ENCODE measurements at regions not wholly inside any gene's neighbourhood (a gene's known extent, or its start where the extent isn't known, plus 50 kb on each side); places are given as distances from the start of the nearest gene placed in this dataset.

- ATAC-seq (ENCODE audit: low FRiP score): no peak
- DNase-seq (ENCODE audit: low spot score): no peak
- no peak for TF ChIP-seq CTCF (IDR thresholded peaks at IDR 0.05)
Measured at GRCh38 chr7:32163896-32164295, 93.7 kb upstream of the PDE1C start.

DNA sequence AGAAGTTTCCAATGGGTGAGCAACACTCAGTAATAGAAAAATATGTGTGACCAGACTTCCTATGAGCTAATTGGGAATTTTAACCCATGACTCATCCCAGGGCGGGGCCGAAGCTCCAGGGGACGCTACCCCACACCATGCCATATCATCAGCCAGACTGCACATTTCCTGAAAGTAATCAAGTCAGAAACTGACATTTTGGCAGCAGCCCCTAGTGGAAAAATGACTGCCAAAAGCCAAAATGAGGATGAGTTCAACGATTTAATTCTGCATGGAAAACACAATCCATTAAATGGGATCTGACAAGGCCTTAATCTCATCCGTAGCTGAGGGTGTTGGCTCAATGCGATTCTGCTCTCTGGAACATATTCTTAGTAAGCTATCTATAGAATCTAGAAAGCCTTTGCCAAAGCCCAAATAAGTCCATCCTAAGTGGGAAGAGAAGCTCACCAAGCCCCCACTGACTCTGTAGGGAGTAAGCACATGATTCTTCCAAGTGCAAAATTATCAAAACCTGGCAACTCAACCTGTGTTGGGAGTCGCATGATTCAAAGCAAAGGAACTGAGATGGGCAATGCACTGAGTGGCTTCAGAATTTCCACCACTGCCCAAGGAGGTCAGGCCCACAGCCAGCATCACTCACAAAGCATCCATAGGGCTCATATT, 93.1 kb upstream of the PDE1C start:
- DNase-seq (ENCODE audit: low spot score) (peak; percentile 40), ATAC-seq (ENCODE audit: low FRiP score) (peak; percentile 91)
- no peak for TF ChIP-seq CTCF (IDR thresholded peaks at IDR 0.05)

- DNase-seq (ENCODE audit: low spot score): no peak
- TF ChIP-seq CTCF (IDR thresholded peaks at IDR 0.05): no peak
- peak; percentile 39 for ATAC-seq (ENCODE audit: low FRiP score)
Measured at GRCh38 chr7:32161708-32162107, 91.5 kb upstream of the PDE1C start.

DNA sequence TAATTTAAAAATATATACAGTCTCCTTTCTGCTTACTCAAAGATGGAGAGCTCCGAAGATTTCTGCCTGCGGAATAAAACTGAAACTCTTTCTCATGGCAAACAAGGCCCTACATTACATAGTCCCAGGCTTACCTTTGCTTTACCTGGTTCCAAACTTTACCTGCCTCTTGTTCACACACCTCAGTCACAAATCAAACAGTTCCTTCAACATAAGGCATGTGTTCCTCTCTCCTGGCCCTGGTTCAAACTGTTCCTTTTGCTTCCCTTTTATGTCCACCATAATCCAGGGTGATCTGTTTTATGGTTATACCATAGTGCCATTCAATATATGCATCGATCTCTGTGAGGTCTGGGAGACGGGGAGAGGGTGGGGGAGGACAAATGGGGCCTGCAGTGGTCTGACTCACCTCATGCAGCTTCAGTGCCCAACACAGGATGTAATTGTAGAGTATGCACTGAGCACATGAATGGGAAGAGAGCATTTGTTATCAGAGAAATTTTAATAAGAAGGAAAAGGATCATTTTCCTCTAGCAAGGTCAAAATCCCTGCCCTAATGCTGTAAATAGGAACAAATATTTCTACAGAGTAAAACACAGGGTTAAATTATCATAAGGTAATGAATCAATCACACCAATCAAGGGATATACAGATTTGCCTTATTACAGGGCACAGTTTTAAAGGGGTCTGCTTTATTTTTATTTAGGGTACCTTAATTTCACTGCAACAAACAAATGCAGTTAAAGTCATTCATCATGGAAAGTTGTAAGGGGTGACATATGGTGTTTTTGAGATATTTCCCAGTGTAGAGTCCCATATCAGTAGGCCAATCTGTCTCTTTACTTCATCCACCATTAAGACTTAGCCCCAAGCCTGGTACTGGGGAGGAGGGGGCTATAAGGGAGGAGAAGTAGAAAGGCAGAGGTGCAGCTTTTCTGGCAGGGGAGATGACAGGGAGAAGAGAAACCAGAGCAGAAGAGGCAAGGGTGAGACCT, 88.8 kb upstream of the PDE1C start:
- ATAC-seq (ENCODE audit: low FRiP score) (no peak), DNase-seq (ENCODE audit: low spot score) (no peak)
- TF ChIP-seq CTCF (IDR thresholded peaks at IDR 0.05): no peak

DNA sequence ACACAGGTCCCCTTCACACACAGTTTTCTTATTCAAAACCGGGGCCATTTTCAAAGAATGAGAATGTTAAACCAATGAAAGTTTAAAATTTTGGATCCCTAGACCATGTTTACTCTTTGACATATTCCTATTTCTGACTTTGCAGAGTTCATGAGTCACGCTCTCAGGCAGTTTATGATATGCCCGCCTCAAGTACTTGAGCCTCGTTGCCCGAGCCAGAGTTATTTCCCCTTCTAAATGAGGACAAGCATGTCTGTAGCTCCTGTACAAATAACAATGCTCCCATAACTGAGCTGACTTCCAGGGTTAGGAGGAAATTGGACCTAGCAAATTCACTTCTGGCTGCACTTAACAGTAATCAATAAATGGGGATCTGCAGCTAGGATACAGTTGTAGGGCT, 87.9 kb upstream of the PDE1C start:
- no peak for ATAC-seq (ENCODE audit: low FRiP score)
- no peak for DNase-seq (ENCODE audit: low spot score)
- TF ChIP-seq CTCF (IDR thresholded peaks at IDR 0.05): no peak

- no peak for TF ChIP-seq CTCF (IDR thresholded peaks at IDR 0.05)
- DNase-seq (ENCODE audit: low spot score) (no peak), ATAC-seq (ENCODE audit: low FRiP score) (no peak)
Measured at GRCh38 chr7:32155712-32156111, 85.5 kb upstream of the PDE1C start.

Data from omental fat pad (tissue), 3 donors.